ENCODE measurements at regions not wholly inside any gene's neighbourhood (a gene's known extent, or its start where the extent isn't known, plus 50 kb on each side); places are given as distances from the start of the nearest gene placed in this dataset.

- intact Hi-C loops (cut with micrococcal nuclease): loop anchor here (5.0 kb wide), 3 partner anchors 83 to 857 kb away; partner anchors contain the start of gene DMAC1
- no peak for ATAC-seq
- H3K4me3 Mint-ChIP-seq: no peak overlapping the region
These were observed 180.0 kb upstream of the DMAC1 start for GRCh38 chr9:7979611-7980010.

DNA sequence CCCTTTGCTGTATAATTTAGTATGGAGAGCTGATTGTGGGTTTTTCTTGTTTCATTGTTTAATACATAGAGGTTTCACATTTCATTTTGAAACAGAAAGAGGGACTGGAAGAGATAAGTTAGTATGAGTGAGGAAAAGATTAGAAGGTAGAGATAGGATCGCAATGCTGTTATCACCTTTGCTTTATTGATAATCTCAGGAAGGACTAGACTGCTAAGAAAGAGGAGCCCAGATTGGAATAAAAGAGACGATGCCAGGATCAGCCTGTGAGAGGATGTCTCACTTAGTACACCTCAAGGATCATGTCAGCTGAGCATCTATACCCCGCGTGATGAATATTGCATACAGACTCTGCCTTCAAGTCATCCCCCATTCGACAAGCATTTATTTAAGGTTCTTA is 178.0 kb upstream of the DMAC1 start:
- 74% methylated on average over 5 of the region's 5 CpGs for WGBS (ENCODE audit: insufficient coverage)
- peaks cover 44% of the 10 kb centered on the region for H3K4me1 ChIP-seq (ENCODE audit: control insufficient read depth, insufficient read depth, low read length)
- intact Hi-C loops (cut with micrococcal nuclease): loop anchor here (1.0 to 5.0 kb wide), 4 partner anchors 42 to 855 kb away; partner anchors contain the start of gene DMAC1

More at GRCh38 chr9:7979611-7980010, 180.0 kb upstream of the DMAC1 start:
- H3K9me3 ChIP-seq (ENCODE audit: control insufficient read depth, insufficient read depth, low read length): no peaks in the 10 kb centered on the region
- H3K27me3 ChIP-seq (ENCODE audit: control insufficient read depth, insufficient read depth, low read length): no peaks in the 10 kb centered on the region
- WGBS (ENCODE audit: insufficient coverage): 100% methylated on average over 5 of the region's 5 CpGs
- Mint-ChIP-seq H3K4me1 (peaks cover 59 to 63% of the 10 kb centered on the region in 2 donors), H3K27ac (no peak overlapping the region), H3K27me3 (ENCODE audit: low read depth in 2 of 2) (peaks cover 13 to 21% of the 10 kb centered on the region in 2 donors), H3K36me3 (no peaks in the 10 kb centered on the region), H3K9me3 (no peaks in the 10 kb centered on the region)
- peaks cover 46% of the 10 kb centered on the region for H3K4me1 ChIP-seq (ENCODE audit: control insufficient read depth, insufficient read depth, low read length)
- H3K27ac ChIP-seq (ENCODE audit: low read length): no peak overlapping the region
- TF ChIP-seq CTCF (IDR thresholded peaks at IDR 0.05): no peak
- DNase-seq: no peak
- no peak overlapping the region for H3K4me3 ChIP-seq (ENCODE audit: low read length)
- no peaks in the 10 kb centered on the region for H3K36me3 ChIP-seq (ENCODE audit: control insufficient read depth, insufficient read depth, low read length)

DNA sequence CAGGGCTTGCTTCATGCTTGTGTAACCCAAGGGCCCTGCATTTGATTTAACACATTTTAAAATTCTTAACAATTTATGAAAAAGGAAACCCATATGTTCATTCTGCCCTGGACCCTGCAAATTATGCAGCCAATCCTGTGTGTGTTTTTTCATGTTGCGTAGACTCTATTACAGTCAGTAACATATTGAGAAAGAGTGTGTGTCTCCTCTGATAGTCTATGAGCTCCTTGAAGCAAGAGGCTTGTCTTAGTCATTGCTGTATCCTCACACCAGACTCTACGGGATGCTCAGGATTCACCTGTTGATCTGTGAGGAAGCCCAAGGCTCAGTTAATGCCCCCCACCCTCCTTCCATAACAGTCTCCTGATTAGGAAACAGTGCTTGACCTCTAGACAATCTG is 177.3 kb upstream of the DMAC1 start:
- Mint-ChIP-seq H3K36me3 (no peaks in the 10 kb centered on the region), H3K9me3 (no peaks in the 10 kb centered on the region), H3K27ac (peak overlapping the region; percentile 80 to 81), H3K27me3 (ENCODE audit: low read depth in 2 of 2) (peaks cover 12% of the 10 kb centered on the region in 2 donors), H3K4me1 (peaks cover 64 to 72% of the 10 kb centered on the region in 2 donors), H3K4me3 (peak overlapping the region; percentile 51)
- peak; percentile 4 to 30 (median 27) for ATAC-seq
- intact Hi-C loops (cut with micrococcal nuclease): loop anchor here (1.0 to 5.0 kb wide), 6 partner anchors 42 to 855 kb away; partner anchors contain the start of gene DMAC1
- DNase-seq: peak in 1 of 2 donors; percentile 21
- whole genome bisulfite sequencing (ENCODE audit: insufficient coverage): 35% methylated on average over 2 of the region's 2 CpGs
- H3K27me3 ChIP-seq (ENCODE audit: control insufficient read depth, insufficient read depth, low read length): no peaks in the 10 kb centered on the region
- H3K9me3 ChIP-seq (ENCODE audit: control insufficient read depth, insufficient read depth, low read length): no peaks in the 10 kb centered on the region
- H3K36me3 ChIP-seq (ENCODE audit: control insufficient read depth, insufficient read depth, low read length): no peaks in the 10 kb centered on the region
- no peak overlapping the region for H3K4me3 ChIP-seq (ENCODE audit: low read length)
- peak overlapping the region; percentile 80 for H3K27ac ChIP-seq (ENCODE audit: low read length)
- H3K4me1 ChIP-seq (ENCODE audit: control insufficient read depth, insufficient read depth, low read length): peaks cover 43% of the 10 kb centered on the region
- no peak for TF ChIP-seq CTCF (IDR thresholded peaks at IDR 0.05)

More for the DNA sequence above, 178.0 kb upstream of the DMAC1 start:
- H3K36me3 ChIP-seq (ENCODE audit: control insufficient read depth, insufficient read depth, low read length): no peaks in the 10 kb centered on the region
- Mint-ChIP-seq H3K27me3 (ENCODE audit: low read depth in 2 of 2) (peaks cover 13% of the 10 kb centered on the region in 2 donors), H3K4me3 (peak overlapping the region; percentile 14), H3K36me3 (no peaks in the 10 kb centered on the region), H3K9me3 (no peaks in the 10 kb centered on the region), H3K27ac (peak overlapping the region; percentile 80 to 81), H3K4me1 (peaks cover 65% of the 10 kb centered on the region in 2 donors)
- DNase-seq (peak in 1 of 2 donors; percentile 11), ATAC-seq (no peak)
- H3K4me3 ChIP-seq (ENCODE audit: low read length): no peak overlapping the region
- H3K9me3 ChIP-seq (ENCODE audit: control insufficient read depth, insufficient read depth, low read length): no peaks in the 10 kb centered on the region
- no peak for TF ChIP-seq CTCF (IDR thresholded peaks at IDR 0.05)
- H3K27me3 ChIP-seq (ENCODE audit: control insufficient read depth, insufficient read depth, low read length): no peaks in the 10 kb centered on the region
- H3K27ac ChIP-seq (ENCODE audit: low read length): peak overlapping the region; percentile 80
